GM21737 (cell line): ENCODE measurements at regions not wholly inside any gene's neighbourhood (a gene's known extent, or its start where the extent isn't known, plus 50 kb on each side); places are given as distances from the start of the nearest gene placed in this dataset.

Experiments
- ATAC-seq: cut with Tn5 transposase; IDR thresholded peaks from one replicate; pipeline ENCODE4 v1.9.1; 2021; ENCODE audit warnings: mild to moderate bottlenecking, moderate library complexity; ENCODE audit not compliant: unreplicated experiment

GRCh38 chr9:78781681-78782080 lies 484.8 kb downstream of the PSAT1 start:
- no peak for ATAC-seq

GRCh38 chr9:78782234-78782633 lies 485.3 kb downstream of the PSAT1 start:
- ATAC-seq = no peak

DNA sequence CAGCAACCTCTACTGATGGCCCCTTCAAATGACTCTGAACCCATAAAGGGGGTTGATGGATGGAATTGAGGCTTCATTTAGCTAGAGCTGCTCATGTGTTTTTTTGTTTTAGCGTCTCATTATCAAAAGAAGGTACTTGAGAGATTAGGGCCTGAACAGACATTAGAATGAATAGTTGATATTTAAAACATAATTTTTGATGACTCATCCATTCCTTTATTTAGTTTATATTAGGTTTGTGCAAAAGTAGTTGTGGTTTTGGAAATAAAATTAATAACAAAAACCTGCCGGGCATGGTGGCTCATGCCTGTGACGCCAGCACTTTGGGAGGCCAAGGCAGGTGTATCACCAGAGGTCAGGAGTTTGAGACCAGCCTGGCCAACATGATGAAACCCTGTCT lies 485.9 kb downstream of the PSAT1 start:
- ATAC-seq = no peak

DNA sequence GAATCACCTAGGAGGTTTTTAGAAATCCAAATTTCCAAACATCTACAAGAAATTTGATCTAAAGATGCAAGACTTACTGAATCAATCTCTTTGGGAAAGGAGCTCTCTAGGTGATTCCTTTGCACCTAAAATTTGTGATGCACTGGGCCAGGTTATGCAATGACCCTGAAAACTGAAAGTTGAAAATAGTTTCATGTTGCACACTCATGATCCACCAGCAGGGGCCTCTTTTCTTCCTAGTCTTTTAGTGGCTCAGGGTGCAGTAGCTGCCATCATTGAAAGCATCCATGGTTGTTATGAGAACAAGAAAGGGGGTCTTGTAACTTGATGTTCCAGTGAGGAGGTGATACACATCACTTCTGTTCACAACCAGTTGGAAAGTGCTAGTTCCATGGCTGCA lies 486.8 kb downstream of the PSAT1 start:
- no peak for ATAC-seq

DNA sequence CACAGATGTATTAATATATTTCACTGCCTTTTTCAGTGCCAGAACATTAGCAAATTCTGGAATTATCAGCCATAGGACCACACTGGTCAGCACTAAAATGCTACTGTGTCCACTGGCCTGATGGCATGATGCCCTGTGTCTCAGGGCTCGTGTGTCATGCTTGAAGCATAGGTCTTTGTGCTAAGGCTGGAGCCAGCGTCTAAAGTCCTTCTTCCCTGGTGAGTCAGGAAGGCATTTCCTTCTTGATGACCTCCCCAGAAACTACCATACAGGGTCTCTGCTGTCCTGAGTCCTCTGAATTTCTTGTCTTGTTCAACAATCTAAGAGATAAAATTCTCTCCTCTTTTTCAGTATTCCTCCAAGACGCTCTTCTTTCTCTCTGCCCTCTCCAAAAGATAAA lies 489.9 kb downstream of the PSAT1 start:
- ATAC-seq = no peak

DNA sequence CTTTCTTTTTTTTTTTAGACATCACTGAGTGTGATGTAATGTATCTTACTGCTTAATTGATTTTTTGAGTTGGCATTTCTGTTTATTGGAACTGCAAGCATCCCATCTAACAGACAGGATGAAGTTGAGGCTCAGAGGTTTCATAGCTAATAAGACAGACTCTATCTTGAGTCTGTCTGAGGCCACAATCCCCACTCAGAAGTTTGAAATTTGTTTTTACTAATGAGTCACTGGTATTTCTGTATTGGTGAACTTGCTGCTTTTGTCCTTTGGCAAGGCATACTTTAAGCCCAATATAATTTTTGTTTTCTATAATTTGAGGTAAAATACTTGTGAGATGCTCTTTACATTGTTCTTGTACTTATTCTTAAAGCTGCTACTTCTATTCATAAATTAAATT lies 491.2 kb downstream of the PSAT1 start:
- ATAC-seq = no peak

DNA sequence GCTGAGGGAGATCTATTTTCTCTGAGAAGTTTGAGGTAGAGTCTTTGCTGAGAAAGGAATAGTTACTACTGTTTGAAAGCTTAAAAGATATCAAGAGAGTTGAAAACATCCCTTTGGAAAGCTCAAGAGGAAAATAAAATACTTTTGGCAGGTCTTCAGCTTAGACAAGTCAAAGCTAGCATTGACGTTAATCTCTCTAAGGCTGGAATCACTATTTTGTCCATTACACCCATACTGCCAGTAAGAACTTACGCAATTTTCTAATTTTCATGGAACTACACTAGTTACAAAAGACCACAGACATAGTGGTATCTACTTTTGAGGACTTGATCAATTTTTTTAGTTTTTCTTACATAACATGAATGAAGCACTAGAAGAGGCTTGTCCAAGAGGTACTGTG lies 494.9 kb downstream of the PSAT1 start:
- no peak for ATAC-seq

GRCh38 chr9:78792745-78793144 lies 495.8 kb downstream of the PSAT1 start:
- ATAC-seq = no peak

DNA sequence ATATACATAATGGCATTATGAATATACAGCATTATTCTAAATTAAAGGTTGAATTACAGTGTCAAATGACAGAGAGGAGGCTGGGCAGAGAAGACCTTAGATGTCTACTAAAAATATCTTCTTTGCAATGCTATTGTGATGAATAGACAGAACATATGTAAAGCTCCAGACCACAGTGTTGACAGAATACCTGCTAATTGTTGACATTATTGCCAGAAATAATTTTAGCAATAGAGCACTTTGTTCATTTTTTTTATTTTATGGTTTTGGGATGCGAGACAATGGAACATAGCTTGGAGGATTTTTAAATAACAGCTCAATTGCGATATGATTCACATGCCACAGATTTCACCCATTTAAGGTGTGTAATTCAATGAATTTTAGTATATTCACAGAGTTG lies 508.8 kb downstream of the PSAT1 start:
- ATAC-seq = no peak

- no peak for ATAC-seq
Observed at GRCh38 chr9:78806492-78807160, 509.7 kb downstream of the PSAT1 start.

- no peak for ATAC-seq
Observed at GRCh38 chr9:78807286-78807685, 510.4 kb downstream of the PSAT1 start.

- ATAC-seq = no peak
Observed at GRCh38 chr9:78808048-78808447, 511.1 kb downstream of the PSAT1 start.

GRCh38 chr9:78811622-78812276 lies 514.8 kb downstream of the PSAT1 start:
- no peak for ATAC-seq

GRCh38 chr9:78812665-78813064 lies 515.7 kb downstream of the PSAT1 start:
- ATAC-seq = no peak

DNA sequence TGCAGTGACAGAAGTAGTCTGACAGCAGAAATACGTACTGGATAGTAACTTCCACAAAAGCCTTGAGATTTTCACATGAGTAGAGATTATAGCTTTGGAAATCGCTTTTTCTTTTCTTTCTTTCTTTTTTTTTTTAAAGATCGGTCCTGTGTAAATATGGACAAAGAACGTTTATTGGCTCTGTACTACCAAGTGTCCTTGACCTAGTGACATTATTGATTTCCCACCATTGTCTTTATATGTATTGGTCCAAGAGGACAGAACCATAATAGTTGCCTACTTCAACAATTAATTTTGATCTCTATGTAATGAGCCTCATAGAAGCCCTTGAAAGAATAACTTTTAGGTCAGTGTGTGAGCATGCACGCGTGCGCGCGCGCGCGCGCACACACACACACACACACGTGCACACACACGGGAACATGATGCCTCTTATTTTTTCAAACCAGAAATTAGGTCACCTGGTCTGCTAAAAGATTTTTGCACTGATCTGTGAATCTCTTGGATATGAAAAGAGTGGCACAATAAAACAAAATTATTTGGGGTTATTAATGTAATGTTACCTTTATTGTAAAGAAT lies 516.8 kb downstream of the PSAT1 start:
- ATAC-seq = no peak

DNA sequence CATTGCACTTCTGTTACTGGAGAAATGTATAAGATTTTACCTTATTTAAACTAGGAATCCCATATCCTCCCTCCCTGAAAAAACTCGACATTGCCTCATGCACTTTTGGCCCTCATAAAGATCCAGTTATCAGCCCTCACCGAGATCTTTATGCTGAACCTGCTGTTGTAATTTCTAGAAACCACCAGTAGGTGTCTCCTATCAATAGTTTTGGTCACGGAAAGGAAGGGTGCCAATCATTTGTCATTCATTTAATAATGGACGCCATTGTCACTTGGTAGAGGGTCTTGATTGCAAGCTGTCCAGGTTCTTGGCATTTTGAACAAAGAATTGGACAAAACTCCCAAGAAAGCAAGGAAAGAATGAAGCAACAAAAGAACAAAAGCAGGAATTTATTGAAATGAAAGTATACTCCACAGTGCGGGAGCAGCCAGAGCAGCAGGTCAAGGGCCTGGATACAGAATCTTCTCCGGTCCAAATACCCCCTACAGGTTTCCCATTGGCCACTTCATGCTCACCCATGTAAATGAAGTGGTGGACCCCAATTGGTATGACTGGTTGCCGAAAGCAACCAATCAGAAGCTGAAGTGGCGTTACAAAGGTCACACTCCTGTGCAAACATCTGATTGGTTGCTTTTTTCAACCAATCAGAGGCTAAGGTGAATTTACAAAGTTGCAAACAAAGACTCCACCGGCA lies 524.3 kb downstream of the PSAT1 start:
- ATAC-seq = peak; percentile 64

DNA sequence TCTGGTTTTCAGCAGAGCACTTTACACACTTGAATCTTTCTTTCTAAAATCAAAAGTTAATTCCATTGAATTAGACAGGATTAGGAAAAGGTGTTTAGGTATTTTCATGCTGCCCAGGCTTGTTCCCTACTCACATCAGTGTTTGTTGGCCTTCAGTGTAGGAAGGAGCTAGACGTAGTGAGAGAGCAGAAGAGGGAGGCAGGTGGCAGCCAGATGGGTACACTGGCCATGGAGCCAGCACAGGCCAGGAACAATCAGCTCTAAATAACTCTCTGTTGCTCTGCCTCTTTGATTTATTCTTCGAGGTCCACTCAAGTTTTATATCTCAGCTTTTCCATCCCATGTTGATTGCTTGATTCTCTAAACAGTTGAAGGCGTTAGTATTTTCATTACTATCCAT lies 529.6 kb downstream of the PSAT1 start:
- ATAC-seq = no peak

- no peak for ATAC-seq
Observed at GRCh38 chr9:78828521-78828920, 531.6 kb downstream of the PSAT1 start.

DNA sequence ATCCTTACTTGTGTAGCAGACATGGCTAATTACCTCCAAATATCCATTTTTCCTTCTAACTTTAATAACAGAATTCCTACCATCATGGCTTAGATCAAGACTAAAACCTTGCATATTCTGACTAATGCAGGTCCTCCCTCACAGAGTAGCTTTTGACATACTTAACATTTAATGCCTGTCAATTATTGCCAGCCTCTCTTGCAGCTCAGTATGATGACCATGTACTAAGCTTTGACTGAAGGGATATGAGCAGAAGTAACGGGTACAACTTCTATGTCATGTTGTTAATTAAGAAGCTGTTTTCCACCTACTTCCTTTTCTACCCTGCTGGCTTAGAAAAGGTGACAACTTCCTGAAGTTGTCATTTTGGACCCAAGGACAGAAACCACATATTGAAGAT lies 533.4 kb downstream of the PSAT1 start:
- ATAC-seq = no peak

- ATAC-seq = no peak
Observed at GRCh38 chr9:78831726-78832125, 534.8 kb downstream of the PSAT1 start.

DNA sequence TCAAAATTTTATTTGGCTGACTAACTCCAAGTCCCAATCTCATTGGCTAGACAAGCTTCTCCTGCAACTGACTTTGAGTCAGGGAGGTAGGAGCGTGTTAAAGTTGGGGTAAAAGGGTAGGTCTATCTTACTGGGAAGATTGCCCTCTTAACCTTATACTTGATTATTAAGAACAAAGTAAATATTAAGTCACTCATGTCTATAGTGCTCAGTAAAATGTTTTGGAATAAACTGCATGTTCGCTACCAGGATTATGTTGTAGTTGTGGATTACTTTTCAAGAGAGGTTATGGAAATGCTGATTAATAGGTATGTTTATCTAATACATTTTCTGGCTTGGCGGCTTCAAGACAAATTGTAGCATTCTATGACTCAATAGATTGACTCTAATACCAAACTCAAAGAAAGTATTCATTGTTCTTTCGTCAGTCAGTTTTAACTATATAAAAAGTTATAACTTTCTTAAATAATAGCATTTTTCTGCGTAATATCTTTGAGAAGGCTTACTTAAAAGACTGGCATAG lies 539.1 kb downstream of the PSAT1 start:
- no peak for ATAC-seq

GRCh38 chr9:78839252-78839651 lies 542.3 kb downstream of the PSAT1 start:
- no peak for ATAC-seq
